Activated T-cell treated with anti-CD3 and anti-CD28 coated beads, Interleukin-2, amount 50 U/mL, for 1 hour (primary cell): ENCODE measurements at regions not wholly inside any gene's neighbourhood (a gene's known extent, or its start where the extent isn't known, plus 50 kb on each side); places are given as distances from the start of the nearest gene placed in this dataset.
A peak's percentile ranks its signal among the peaks of the same experiment; 100 is the strongest.

Source experiments
- DNase-seq: peaks from one replicate; pipeline ENCODE4 v3.0.0-alpha.2; 2020

DNA sequence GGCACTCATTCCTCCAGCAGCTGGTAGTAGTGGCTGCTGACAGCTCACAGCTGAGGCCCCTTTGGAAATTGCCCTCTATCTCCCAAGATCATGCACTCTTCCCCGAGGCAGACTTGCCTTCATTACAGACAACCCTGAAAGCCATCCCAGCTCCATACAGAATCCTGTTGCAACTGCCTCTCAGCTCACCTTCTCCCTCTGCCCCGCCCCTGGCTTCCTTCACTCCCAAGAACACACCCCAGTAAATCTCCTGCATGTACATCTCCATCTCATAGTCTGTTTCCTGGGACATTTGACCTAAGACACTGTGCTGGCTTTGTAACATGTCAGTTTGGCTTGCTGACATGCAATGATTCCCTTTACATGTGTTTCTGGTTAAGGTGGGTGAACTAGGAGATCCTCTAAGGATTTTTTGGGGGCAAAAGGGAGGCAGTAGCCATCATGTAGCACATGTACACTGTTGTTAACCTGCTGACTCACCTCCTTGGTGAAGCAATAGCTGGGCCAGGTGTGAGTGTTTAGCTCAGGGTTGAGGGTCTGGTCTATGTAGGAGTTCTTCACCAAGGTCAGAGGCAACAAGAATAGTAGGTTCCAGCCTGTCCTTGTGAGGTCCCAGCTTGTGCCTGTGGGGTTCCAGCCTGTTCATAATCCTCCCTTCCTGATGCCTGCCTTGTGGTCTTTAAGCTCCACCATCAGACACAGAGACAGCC, 179.6 kb downstream of the CSNK2A3 start:
- DNase-seq = no peak

DNA sequence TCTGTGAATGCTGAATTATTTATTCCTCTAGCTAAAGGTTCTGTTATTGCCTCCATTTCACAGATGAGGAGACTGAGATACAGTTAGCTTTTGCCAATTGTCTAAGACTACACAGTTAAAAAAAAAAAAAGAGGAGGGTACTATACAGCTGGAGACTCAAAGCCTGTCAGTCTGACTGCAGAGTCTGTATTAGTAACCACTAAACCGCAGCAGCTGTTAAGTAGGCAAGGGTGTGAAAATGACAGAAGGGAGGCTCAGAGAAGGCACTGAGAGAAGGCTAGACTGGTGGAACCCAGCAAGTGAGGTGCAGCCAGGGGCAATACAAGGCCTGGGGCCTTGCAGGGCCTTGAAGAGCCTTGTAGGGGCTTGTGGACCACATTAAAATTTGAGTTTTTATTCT, 181.2 kb downstream of the CSNK2A3 start:
- no peak for DNase-seq

DNA sequence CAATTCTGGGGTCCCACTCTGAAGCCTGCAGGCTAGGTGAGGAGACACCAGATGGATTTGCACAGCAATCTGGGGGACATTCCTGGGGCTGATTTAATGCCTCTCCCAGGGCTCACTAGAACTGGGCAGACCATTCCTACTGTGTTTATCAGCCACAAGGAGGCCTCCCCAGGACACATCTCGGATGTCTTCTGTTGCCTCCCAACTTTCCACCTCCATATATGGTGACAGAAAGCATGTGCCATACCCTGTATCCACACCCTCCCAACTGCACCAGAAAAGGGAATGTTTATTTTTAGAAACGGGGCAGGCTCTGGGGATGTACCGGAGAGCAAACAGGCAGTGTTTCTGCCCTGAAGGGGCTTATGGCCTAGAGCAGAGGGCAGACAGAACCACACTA, 181.8 kb downstream of the CSNK2A3 start:
- no peak for DNase-seq

DNA sequence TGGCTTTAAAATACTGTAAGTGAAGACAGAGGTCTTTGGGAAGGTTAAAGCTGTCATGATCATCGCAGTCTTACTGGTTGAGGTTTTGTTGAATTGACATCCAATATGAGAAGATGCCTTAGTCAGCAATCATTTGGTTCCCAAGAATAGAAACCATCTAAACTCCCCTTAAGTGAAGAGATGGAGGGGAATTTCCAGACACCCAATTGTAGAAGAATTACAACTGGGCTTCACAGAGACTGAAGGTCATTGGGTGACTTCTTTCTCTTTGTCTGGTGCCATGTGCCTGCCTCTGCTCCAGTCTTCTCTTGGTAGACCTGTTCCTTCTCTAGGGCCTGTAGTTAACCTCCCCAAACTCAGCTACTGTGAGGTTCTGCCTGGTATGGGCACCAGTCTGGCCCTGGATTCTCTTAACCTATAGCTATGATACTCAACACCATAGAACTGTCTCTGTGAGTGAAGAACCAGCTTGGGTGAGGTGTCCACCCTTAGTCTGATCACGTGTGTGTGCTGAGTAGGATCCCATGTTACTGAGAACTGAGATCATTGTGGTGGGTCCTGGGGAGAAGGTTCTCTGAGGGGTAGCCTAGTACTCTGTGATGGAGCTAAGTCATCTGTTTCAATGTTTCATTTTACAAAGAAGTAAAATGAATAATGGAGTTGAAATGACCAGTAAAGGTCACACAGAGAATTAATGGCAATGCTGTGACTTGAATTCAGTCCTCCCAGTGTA, 182.5 kb downstream of the CSNK2A3 start:
- DNase-seq = no peak

DNA sequence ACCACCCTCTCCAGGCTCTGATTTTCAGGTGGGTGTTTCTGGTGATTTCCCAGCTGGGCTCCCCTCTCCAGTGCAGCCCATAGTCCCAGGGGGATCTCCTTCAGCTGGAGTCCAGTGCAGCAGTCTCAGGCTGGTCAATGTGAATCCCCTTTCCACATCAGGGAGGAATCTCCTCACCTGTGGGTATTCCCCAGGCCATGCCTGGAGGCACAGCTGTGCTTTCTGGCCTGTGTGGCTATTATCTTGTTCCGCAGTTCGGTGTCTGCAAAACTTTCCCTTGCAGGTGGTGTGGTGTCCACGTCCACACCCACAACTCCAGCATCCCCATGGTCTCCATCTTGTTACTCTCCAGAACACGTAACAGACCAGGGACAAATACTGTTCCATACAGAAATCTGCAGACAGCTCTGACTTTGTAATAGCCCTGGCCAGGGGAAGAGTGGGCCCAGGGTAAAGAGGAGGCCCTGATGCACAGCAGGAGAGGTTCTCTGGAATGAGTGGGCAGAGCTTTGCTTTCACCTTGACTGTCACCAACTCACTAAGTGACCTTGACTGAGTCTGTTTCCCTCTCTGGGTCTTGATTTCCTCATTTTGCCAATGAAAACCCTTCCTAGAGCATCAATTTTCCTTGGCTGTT, 183.2 kb downstream of the CSNK2A3 start:
- DNase-seq = no peak

DNA sequence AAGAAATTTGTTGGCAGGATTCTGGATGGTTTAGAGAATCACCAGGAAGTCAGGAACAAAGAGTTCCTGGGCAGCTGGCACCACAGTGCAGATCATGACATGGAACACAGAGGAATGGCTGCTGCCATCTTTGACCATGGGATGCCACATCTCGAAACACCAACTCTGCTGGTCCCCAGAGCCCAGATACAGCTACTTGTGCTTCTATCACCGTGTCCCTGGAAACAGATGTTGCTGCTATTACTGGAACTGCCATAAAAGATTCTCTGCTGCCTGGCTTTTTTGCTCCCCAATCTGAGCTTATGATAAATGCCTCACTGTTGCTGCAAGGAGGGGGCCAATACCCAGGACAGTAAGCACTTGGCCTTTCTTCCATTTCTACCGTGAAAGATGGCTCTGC, 185.2 kb downstream of the CSNK2A3 start:
- no peak for DNase-seq

DNA sequence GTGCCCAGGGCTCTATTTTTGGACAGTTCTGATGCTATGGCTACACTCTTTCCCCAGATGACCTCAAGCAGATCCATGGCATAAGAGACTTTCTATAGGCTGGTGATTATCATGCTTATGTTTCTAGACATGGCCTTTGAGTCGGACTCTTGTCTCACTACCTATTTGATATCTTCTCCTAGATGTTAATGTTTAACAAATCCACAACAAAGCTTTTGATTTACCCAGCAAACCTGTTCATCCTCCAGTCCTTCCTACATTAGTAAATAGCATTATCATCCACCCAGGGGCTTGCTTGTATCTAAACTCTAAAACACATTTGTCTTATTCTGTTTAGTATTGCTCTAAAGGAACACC, 188.7 kb downstream of the CSNK2A3 start:
- no peak for DNase-seq

DNA sequence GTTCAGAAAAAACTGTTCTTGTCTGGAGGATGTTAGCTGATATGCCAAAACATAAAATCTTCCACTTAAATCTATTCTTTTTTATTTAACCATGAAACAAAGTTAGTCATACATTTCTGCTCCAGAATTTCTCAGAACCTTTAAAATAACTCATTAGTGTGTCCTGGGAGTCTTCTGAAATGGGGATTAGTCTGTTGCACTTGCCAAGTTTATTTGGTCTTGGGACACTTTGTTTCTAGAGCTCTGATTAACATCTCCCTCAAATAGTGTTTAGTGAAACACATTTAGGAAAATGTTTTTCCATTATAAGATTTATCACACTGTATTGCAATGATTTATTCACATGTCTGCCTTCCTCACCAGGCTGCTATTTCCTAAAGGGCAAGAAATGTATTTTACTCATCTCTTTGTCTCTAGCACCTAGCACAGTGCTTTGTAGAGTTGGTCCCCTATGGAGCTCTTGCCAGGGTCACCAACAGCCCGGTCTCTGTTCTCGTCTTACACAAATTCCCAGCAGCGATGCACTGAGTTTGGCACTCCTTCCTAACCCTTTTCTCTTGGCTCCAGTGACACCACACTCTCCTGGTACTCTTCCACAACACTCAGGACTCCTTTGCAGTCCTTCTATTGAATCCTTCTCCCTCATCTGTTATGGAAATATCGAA, 189.2 kb downstream of the CSNK2A3 start:
- DNase-seq = no peak

DNA sequence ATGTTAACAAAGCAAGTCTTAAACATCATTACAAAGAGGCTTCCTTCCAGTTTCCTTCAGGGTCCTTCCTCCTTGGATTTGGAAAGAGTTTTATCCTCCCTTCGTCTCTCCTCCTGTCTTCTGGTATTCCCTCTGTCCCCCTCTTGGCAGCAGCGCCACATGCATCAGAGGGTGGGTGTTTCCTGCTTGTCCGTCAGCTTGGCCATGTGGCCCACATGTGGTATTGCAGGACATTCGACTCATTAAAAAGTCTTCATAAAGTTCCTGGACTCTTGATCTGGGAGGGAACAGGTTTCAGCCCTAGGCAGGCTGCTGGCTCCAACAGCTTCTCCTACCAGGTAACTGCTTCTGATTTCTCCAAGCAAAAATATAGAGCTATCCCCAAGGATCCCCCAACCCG, 189.8 kb downstream of the CSNK2A3 start:
- no peak for DNase-seq

DNA sequence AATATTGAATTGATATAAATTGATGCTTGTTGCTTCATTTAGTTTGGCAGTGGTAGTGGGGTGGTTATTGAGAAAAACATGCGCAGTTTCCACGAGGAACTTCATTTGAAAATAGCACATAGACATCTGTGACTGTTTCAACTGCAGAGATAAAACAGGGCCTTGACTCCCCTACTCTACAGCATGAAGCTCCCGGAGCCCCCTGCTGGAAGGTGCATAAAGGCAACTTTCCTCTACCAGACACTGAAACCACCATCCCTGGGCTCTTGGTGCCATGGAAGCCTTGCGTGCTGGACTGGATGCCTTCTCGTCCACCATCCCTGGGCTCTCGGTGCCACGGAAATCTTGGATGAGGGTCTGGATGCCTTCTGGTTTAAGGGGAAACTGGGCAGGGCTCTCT, 195.9 kb downstream of the CSNK2A3 start:
- DNase-seq = peak; percentile 68

DNA sequence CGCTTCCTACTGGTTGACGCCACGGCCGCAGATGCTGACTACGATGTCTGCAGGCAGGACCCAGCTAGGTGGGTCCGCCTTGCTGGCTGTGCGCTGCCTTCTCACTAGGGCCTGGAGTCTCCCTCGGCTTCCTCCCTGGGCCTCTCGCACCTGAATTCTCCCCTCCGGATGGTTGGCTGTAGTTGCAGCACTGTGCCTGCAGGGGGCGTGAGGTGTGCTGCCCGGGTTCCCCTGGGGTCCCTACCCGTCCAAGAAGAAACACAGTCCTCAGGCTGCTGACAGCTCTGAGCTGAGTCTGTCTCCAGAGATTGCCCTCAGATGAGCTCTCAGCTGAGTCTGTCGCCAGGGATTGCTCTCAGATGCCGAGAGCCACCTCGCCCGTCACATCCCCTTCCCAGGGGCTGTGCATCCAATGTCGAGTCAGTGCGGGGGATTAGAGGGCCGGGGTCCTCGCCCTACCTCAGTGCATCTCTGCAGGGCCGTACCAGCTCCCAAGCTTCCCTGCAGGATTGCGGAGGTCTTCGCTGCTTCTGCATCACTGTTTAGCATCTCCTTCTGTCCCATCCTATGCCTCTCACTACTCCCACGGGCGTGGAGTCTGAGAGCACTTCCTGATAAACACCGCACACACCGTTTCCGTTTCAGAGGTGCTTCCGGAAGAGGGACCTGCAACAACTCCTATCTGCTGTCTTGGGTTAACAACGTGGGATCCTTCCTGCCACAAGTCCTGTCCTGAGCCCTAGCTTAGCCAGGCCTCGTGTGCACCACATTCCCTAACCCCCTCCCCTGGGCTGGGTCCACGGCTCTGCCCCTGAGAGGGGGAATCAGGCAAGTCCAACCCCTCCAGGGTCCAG, 196.9 kb downstream of the CSNK2A3 start:
- DNase-seq = peak; percentile 65

DNA sequence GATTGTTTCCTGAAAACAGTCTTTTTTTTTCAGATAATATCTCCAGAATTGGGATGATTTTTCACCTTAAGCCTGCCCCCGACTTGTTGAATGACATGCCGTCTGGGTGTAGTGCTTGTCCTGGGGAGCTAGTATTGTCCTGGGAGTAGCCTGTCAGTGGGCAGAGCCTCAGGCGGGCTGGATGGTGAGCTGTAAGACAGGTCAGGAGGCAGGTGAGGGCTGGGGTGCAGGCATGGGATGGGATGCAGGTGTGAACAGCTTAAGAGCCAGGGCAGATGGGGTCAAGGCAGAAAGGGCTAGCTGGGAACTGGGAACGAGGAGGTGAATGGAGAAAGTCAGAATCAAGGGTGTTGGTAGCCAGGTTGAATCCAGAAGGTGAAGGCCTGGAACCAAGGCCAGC, 200.2 kb downstream of the CSNK2A3 start:
- no peak for DNase-seq

DNA sequence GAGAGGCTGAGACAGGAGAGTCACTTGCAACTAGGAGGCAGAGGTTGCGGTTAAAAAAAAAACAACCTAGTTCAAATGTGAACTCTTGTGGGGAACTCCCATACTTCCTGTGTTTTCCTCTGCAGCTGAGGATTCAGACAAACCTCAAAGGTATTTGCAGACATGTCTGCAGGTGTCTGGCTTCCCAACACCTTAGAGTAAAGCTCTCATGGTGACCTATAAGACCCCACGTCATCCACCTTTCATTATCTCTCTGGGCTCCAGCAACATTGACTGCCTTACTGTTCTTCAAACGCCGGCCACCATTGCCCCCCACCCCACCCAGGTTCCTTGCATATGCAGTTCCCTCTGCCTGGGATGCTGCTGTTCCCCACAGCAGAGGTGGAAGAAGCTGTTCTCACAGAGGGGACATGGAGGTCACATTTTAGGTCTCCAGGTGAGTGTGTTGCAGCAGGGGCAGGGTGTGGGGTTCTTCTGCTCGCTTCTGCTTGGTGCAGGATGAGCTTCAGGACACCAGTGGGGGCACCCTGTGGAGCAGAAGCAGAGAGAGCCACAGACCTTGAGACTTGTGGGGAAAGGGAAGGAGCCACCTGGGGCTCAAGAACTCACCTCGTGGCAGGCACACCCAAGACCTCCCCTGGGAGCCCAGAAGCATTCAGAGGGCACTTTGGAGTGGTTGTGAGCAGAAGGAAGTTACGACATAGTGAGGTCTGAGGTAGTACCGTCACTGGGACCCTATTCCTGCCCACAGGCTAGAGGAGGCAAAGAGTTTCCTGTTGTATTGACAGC, 203.2 kb downstream of the CSNK2A3 start:
- peak; percentile 67 for DNase-seq

DNA sequence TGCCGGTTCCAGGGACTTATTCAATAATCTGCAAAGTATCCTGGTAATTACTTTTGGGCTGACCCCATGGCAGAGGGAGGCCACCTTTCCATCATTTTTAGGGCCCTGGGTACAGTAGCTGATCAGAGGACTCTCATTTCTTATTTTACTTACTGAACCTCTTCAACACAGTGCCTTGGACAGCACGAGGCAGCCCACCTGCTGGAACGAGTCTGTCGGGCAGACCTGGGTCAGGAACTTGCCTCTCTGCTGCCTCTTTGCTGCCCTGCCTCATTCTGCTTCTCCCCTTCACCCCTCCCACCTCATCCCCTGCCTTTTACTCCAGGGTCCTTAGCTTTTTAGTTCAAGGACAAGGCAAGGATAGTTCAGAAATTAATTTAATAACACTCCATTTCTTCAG, 204.5 kb downstream of the CSNK2A3 start:
- no peak for DNase-seq

DNA sequence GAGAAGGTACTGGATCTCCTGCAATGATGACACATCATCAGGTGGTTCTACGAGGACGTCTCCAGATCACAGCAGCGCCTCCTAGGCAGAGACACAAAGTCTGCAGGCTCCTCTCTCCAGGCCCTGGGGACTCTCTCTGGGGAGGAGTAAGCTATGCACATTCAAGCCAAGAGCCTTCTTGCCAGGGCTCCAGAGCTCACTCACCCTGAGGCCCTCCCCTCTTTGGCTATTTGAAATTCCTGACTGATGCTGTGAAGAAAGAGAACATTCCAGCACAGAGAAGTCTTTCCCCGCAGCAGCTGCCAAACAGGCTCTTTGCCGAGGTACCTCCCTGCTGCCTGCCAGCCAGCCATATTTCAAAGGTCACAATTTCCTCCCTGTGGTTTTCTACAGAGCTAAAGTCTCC, 204.9 kb downstream of the CSNK2A3 start:
- peak; percentile 55 for DNase-seq

DNA sequence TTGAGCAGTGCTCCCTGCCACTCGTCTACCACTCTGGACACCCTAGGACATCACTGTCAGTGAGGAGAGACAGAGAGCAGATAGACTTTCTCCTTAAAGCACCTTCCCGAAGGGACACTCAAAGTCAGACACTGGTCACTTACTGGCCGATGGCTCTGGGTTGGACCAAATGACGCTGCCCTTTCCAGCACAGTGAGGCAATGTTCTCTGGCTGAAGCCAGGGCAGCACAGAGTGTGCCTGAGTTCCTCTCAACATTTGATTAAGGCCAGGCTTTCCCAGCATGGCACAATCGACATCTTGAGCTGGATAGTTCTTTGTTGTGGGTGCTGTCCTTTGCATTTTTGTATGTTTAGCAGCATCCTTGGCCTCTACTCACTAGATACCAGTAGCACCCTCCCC, 206.2 kb downstream of the CSNK2A3 start:
- DNase-seq = no peak

DNA sequence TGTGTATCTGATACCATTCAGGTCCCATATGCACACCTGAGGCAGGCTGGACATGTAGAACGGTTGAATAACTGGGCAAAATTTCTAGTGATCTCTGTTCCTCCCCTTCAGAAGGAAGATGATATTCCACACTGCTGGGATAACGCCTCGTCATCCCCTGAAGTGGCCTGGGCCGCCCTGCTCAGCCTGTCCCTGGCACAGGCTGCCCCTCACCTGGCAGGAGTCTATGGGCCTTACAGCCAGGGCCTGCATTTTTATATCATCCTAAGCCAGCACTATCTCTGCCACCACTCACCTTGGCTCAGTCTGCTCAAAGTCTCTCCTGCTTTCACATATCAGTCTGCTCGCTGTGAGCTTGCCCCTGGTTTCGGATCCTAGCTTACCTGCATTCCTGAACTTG, 209.2 kb downstream of the CSNK2A3 start:
- no peak for DNase-seq

DNA sequence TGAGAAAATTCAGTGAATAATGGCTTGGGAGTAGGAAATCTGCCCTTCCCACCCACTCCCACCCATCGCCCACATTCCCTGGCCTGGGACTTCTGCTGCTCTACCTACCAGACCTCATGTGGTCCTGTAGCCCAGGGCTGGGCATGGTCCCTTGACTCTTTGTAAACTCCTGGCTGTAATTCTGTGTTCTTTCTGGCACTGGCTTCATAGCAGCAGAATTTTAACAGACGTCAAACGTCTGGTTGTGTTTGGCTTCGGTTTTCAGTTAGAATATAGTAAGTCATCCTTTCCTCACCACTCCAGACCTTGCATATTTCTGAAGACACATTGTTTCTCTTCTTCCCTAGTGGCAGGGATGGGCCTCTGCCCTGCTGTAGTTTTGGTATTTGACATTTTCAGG, 210.6 kb downstream of the CSNK2A3 start:
- DNase-seq = no peak

DNA sequence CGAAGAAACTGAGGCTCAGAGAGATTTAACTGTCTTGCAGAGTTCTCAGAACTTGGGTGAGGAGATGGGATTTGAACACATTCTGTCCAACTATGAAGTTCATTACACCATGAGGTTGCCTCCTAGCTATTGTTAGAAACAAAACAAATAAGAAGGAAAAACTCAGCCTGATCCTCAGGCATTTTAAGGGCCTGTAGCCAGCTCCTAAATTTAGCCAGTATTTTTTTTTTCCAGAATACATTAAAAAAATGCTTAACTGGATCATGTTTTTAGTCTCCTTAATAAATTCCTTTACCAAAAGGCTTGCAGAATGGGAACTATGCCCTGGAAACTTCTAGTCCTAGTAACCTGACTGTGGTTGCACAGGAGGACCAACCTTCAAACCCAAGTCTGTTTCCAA, 212.0 kb downstream of the CSNK2A3 start:
- no peak for DNase-seq

DNA sequence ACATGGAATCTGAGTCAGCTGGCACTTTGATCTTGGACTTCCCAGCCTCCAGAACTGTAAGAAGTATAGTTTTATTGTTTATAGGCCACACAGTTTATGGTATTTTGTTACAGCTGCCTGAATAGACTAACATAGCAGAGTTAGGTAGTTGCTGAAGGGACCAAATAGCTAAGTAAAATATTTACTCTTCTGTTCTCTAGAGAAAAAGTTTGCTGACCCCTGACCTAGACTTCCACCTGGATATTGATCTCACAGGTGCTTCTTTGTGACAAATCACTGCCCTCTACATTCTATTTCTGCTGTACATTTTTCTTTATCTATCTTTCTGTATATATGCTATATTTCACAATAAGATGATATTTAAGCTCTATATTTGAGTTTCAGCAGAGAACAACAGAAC, 212.5 kb downstream of the CSNK2A3 start:
- no peak for DNase-seq

DNA sequence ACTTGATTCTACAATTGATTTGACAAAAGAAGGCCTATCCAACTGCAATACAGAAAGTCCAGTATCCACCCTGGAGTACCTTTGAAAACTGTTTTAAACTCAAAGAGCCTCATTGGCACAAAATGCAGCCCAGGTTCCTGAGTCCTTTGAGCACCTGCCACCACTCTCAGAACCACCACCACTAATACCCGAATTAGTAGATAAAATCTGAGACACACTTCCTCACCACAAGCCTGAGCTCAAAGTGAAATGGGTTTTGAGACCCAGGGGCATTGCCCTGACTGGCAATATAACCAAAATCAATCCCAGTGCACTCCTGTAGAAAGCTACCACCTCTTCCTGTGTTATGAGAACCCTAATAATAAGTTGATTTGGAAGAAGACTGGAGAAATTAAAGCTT, 215.7 kb downstream of the CSNK2A3 start:
- DNase-seq = no peak
